ENCODE measurements at regions not wholly inside any gene's neighbourhood (a gene's known extent, or its start where the extent isn't known, plus 50 kb on each side); places are given as distances from the start of the nearest gene placed in this dataset.
"Not testable (repeated sequence)": the region's sequence is repeated elsewhere in the genome, so short reads cannot be mapped to it uniquely, and the experiment has no call there.

DNA sequence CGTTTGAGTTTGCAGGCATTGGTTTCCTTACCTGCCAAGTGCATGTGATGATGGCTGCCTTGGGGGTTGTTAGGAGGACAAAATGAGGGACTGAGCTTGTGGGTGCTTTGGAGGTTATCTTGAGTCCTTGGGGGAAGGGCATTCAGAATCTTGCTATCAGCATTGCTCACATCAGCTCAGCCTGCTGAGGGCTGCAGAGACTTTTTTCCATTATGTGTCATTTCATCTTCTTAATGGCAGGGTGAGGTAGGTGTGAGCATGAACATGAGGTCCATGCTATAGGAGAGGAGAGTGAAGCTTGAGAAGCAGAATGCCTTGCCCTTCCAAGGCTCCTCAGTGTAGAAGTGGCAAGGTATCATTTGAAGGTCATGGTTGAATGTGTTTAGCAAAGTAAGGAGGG lies 112.3 kb downstream of the MIAT start:
- DNase-seq: no peak

DNA sequence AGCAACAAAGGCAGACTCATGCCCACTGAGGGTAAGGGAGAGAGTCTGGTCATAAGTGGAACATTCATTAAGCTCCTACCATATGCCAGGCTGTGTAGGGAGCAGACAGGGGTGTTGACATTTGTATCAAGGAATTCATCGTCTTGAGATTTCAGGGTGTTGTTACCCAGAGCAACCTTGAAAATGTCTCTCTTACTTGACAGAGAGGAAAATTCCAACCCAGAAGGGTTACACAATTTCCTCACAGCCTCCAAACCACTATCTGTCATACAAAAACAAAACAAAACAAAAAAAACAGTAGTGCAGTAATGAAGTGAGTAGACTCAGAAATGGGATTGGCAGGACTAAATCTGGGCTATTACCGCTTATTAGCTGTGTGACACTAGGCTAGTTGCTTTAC lies 113.2 kb downstream of the MIAT start:
- no peak for DNase-seq

DNA sequence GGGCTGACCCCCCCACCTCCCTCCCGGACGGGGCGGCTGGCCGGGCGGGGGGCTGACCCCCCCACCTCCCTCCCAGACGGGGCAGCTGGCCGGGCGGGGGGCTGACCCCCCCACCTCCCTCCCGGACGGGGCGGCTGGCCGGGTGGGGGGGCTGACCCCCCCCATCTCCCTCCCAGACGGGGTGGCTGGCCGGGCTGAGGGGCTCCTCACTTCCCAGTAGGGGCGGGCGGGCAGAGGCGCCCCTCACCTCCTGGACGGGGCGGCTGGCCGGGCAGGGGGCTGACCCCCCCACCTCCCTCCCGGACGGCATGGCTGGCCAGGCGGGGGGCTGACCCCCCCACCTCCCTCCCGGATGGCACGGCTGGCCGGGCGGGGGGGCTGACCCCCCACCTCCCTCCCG lies 115.7 kb downstream of the MIAT start:
- not testable (repeated sequence) for DNase-seq

DNA sequence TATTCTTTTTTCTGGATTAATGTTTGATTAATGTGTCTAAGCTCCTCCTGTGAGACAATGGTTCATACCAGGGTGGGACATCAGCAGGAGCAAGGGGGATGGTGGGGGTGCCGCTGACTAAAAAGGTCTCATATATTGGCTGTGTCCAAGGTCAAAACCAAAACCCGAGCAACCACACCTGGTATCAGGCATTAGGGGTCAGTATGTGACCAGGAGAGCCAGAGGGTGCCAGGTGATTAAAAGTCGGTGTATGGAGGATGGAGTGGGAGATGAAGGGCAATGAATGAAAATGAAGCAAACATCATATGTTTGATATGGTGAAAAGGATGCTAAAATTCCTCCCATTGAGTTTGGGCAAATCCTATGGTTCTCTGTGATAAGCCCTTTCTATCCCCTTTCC lies 118.0 kb downstream of the MIAT start:
- no peak for DNase-seq

DNA sequence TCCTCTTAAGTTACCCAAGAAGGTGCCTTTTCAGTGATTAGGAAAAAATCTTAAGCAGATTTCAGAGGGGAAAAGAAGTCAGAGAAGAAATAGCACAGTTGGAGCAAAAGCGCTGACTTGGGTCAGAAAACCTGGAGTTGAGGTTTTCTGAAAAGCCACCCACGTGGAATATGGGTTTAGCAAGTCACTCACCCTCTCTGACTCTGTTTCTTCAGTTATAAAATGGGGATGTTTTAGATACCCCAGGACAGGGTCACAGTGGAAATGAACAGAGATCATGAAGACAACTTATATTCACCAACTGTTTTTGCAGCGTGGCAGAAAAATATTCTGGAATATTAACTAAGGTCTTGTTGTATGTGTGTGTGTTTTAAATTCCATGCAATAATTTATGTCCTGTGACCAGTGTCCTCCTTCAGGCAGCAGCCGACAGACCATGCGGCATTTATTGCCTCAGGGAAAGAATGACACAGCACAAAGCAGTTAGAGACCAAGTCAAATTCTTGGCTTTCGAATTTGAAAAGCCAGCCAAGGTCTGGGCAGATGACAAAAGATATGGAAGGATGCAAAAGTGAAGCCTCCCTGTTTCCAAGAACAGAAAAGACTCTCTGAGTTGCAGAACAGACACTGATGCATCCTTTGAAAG lies 119.9 kb downstream of the MIAT start:
- DNase-seq: no peak

GRCh38 chr22:26778372-26778771 lies 121.0 kb downstream of the MIAT start:
- no peak for DNase-seq

GRCh38 chr22:26779108-26779507 lies 121.7 kb downstream of the MIAT start:
- DNase-seq: no peak

- DNase-seq: no peak
Measured at GRCh38 chr22:26779929-26780328, 122.5 kb downstream of the MIAT start.

GRCh38 chr22:26780521-26780920 lies 123.1 kb downstream of the MIAT start:
- no peak for DNase-seq

DNA sequence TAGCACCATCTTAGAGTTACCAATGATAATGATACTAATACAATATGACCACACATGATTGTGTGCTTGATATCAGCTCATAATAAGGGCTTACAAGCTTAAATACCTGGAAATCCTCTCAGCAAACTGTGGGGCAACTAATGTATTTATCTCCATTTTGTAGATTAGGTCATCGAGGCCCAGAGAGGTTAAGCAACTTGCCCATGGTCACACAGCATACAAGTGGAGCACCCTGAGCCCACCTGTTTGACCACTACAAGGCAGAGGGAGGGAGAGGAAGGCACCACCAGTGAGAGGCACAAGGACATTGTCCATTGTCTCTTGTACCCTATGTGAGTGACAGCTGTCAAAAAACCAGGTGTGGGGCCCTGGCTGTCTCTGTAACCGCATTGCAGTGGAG lies 123.7 kb downstream of the MIAT start:
- no peak for DNase-seq

GRCh38 chr22:26781596-26781995 lies 124.2 kb downstream of the MIAT start:
- no peak for DNase-seq

- no peak for DNase-seq
Measured at GRCh38 chr22:26783885-26784284, 126.5 kb downstream of the MIAT start.

DNA sequence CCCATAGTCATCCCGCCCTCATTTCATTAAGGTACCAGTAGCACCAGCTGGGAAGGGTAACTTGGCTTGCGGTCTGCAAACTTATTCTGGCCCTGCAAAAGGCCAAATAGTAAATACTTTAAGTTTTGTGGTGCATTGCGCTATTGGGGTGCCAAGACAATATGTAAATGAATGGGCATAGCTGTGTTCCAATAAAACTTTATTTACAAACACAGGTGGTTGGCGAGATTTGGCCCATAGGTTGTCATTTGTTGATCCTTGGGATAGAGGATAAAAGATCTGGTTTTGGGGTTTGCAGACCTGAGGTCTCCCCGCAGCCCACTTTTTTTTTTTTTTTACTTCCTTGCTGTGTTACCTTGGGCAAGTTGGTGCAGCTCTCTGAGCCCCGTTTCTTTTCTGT lies 127.4 kb downstream of the MIAT start:
- no peak for DNase-seq

- DNase-seq: no peak
Measured at GRCh38 chr22:26785932-26786331, 128.5 kb downstream of the MIAT start.

DNA sequence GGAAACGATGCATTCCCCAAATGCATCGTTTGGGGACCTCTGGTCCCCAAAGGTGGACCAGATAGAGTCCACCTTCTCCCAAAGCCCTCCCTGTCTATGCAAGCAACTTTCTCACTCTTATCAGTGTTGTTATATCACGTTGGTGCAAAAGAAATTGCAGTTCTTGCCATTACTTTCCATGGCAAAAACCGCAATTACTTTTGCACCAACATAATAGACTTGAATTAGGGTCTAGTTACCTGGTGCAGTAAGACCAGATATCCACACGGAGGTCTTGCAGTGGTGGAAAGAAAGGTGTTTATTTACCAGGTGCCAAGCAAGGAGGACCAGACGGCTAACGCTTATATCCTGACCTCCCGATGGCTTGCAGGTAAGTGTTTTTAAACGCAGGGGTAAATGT lies 129.0 kb downstream of the MIAT start:
- no peak for DNase-seq

DNA sequence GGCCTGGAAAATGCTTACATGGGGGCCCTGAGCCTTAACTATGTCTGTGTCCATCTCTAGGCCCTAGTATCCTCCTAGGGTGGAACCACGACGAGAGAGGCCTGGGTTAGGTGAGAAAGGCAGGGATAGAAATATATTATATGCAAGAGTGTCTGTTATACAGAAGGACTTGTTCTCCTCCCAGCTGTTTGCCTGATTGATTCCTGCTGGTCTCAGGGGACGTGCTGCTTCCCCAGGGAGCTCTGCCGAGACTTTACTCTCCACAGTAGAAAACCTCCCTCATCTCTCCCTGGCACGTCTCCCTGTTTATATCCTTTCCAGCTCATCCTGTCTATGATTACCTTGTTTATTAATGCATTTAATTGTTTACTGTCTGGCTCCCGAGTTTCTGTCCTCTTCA lies 132.6 kb downstream of the MIAT start:
- DNase-seq: no peak

GRCh38 chr22:26792522-26792921 lies 135.1 kb downstream of the MIAT start:
- no peak for DNase-seq

DNA sequence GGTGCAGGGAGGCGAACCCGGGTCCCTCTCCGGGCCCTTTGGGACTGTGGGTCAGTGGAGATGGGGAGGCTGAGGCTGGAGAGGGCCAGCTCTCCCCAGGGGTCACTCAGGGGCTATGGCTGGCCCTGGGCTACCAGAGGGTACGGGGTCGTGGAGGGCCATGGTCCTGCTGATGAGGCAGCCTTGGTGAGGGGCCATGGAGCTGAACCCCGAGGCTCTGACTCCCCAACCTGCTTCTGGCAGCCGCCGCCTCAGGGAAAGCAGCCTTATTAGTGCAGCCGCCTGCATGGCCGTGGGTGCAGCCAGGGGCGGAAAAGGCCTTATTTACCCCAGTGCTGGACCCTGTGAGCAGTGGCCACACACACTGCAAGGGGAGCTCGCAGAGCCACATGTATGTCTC lies 139.4 kb downstream of the MIAT start:
- no peak for DNase-seq

- no peak for DNase-seq
Measured at GRCh38 chr22:26797910-26798309, 140.5 kb downstream of the MIAT start.

- no peak for DNase-seq
Measured at GRCh38 chr22:26798462-26799065, 141.2 kb downstream of the MIAT start.

- DNase-seq: no peak
Measured at GRCh38 chr22:26800858-26801257, 143.5 kb downstream of the MIAT start.

- no peak for DNase-seq
Measured at GRCh38 chr22:26801449-26801848, 144.1 kb downstream of the MIAT start.

DNA sequence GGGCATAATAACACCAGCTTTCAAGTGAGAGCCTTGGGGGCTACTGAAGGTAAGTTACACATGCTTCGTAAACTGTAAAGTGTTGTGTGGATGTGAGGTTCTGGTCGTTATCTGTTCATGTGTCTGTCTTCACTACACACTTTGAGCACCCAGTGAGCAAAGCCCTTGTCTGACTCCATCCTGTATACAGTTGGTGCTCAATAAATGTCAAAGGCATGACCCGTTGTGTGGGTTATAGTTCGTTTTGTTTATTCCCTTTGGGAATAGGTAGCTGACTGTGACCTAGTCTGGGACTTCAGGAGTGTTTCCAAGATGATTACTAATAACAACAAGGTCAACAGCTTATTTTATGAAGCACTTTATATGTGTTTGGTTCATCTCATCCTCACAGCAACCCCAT lies 146.9 kb downstream of the MIAT start:
- no peak for DNase-seq

GRCh38 chr22:26804911-26805539 lies 147.6 kb downstream of the MIAT start:
- no peak for DNase-seq
